Ishikawa (cell line): ENCODE measurements at regions not wholly inside any gene's neighbourhood (a gene's known extent, or its start where the extent isn't known, plus 50 kb on each side); places are given as distances from the start of the nearest gene placed in this dataset.

Experiments
- EGR1 ChIP-seq: IDR thresholded peaks from 2 replicates; pipeline ENCODE4 v1.6.1; 2012
- NFIC ChIP-seq: IDR thresholded peaks from 2 replicates; pipeline ENCODE4 v1.6.1; 2012
- RAD21 ChIP-seq: IDR thresholded peaks from 2 replicates; pipeline ENCODE4 v1.6.1; 2012; ENCODE audit warnings: low read depth
- TCF12 ChIP-seq: IDR thresholded peaks from 2 replicates; pipeline ENCODE4 v1.6.1; 2012; ENCODE audit warnings: low read depth
- TEAD4 ChIP-seq: IDR thresholded peaks from 2 replicates; pipeline ENCODE4 v1.6.1; 2012
- TF ChIP-seq, protein P1 (sequence below): IDR thresholded peaks from 2 replicates; pipeline ENCODE4 v1.6.1; 2012; ENCODE audit warnings: low read depth, mild to moderate bottlenecking
- TF ChIP-seq, protein P2 (sequence below): IDR thresholded peaks from 2 replicates; pipeline ENCODE4 v1.6.1; 2012

DNA sequence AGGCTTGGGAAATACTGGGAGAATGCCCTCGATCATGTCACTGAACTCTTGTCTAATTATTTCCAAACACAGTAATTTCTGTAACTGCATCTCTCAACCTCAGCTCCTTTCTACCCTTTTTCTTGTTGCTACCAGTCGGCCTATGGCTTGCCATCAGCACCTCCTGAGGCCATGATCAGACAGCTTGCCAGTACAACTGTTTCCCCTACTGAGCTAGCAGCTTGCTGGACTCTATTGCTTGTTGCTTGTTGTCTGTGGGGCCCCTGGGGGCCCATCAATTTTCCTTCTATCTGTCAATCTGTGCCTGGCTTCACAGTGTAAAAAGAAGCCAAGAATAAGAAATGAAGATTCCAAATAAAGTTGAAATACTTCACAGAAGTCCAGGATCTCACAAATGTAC, 123.9 kb downstream of the OPN5 start:
- TF ChIP-seq TCF12: no peak
- TF ChIP-seq, protein P1, sequence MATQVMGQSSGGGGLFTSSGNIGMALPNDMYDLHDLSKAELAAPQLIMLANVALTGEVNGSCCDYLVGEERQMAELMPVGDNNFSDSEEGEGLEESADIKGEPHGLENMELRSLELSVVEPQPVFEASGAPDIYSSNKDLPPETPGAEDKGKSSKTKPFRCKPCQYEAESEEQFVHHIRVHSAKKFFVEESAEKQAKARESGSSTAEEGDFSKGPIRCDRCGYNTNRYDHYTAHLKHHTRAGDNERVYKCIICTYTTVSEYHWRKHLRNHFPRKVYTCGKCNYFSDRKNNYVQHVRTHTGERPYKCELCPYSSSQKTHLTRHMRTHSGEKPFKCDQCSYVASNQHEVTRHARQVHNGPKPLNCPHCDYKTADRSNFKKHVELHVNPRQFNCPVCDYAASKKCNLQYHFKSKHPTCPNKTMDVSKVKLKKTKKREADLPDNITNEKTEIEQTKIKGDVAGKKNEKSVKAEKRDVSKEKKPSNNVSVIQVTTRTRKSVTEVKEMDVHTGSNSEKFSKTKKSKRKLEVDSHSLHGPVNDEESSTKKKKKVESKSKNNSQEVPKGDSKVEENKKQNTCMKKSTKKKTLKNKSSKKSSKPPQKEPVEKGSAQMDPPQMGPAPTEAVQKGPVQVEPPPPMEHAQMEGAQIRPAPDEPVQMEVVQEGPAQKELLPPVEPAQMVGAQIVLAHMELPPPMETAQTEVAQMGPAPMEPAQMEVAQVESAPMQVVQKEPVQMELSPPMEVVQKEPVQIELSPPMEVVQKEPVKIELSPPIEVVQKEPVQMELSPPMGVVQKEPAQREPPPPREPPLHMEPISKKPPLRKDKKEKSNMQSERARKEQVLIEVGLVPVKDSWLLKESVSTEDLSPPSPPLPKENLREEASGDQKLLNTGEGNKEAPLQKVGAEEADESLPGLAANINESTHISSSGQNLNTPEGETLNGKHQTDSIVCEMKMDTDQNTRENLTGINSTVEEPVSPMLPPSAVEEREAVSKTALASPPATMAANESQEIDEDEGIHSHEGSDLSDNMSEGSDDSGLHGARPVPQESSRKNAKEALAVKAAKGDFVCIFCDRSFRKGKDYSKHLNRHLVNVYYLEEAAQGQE: no peak
- TF ChIP-seq, protein P2, sequence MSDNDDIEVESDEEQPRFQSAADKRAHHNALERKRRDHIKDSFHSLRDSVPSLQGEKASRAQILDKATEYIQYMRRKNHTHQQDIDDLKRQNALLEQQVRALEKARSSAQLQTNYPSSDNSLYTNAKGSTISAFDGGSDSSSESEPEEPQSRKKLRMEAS: no peak
- TF ChIP-seq NFIC: no peak
- TF ChIP-seq EGR1: no peak
- no peak for TF ChIP-seq RAD21
- no peak for TF ChIP-seq TEAD4
